Testis (tissue), 2 donors: ENCODE measurements at regions not wholly inside any gene's neighbourhood (a gene's known extent, or its start where the extent isn't known, plus 50 kb on each side); places are given as distances from the start of the nearest gene placed in this dataset.
A peak's percentile ranks its signal among the peaks of the same experiment; 100 is the strongest.

Source experiments
- DNase-seq: peaks from one replicate; pipeline ENCODE4 v3.0.0-alpha.2; 2019
- H3K27ac ChIP-seq, 2 donors: fragments of 200-600 bp; sonication (generic); one replicate each; pipeline ENCODE4 v1.5.1; 2019
- H3K27me3 ChIP-seq: fragments of 200-600 bp; sonication (generic); one replicate; pipeline ENCODE4 v1.5.1; 2019
- H3K36me3 ChIP-seq: fragments of 200-600 bp; sonication (generic); one replicate; pipeline ENCODE4 v1.5.1; 2017; ENCODE audit warnings: low read depth; ENCODE audit errors: missing control alignments
- H3K4me1 ChIP-seq: fragments of 200-600 bp; sonication (generic); one replicate; pipeline ENCODE4 v1.5.1; 2019
- H3K4me3 ChIP-seq, 2 donors: fragments of 200-600 bp; sonication (generic); one replicate each; pipeline ENCODE4 v1.5.1; 2017 to 2019
- H3K9me3 ChIP-seq: fragments of 200-600 bp; sonication (generic); one replicate; pipeline ENCODE4 v1.5.1; 2017
- POLR2A ChIP-seq: fragments of 450-650 bp; IDR thresholded peaks from one replicate; pipeline ENCODE4 v1.6.1; 2017; ENCODE audit warnings: antibody characterized with exemption, mild to moderate bottlenecking, moderate library complexity
- WGBS, 2 donors: methylation state at CpG; one replicate each; pipeline ENCODE4 v1.1.5; 2018; 5-methylcytosine and 5-hydroxymethylcytosine counted together
- intact Hi-C: fragments of 100-400 bp; cut with DNase I; formaldehyde crosslinking; loops from one replicate; pipeline ENCODE4 v1.15.1; 2023; ENCODE audit warnings: low total_unique reads
- TF ChIP-seq, protein P1 (sequence below), 3 experiments: fragments of 450-650 bp in 2 of 3; fragments of 200-600 bp in 1 of 3; sonication (generic) in 1 of 3; IDR thresholded peaks; one replicate each; pipeline ENCODE4 v1.5.1; 2016 to 2019; ENCODE audit warnings: antibody characterized with exemption in 3 of 3, mild to moderate bottlenecking in 2 of 3, moderate library complexity in 1 of 3

DNA sequence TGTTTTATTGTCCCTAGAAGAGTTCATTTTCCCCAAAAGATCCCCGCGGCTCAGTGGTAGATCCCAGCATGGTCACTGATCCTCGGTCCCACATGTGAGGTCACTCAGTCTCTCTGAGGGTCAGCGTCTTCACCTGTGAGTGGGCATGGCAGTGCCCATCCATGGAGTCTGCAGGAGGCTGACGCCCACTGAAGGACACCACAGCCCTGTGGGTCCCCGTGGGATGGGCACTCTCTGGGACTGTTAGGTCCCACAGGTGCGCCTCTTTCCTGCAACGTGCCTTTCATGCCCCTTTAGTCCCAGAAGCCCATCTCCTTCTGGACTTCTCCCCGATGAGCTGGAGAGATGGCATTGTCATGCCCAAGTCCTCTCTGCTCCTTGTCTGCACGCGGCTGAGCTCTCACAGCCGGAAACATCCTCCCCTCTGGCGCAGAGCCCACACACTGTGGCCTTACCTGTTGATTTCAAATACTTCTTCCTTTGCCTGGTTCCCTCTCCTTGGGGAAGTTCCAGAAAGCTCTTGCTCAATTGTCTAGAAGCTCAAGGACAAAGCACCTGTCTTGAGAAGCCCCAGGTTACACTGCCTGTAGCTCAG, 75.9 kb downstream of the PTGR3 start:
- Histone ChIP-seq H3K36me3 (no peaks in the 10 kb centered on the region), H3K27ac (no peak overlapping the region), H3K4me1 (no peaks in the 10 kb centered on the region), H3K27me3 (no peaks in the 10 kb centered on the region), H3K9me3 (no peaks in the 10 kb centered on the region), H3K4me3 (peak overlapping the region in 1 of 2 donors; percentile 34)
- WGBS, 2 donors: 57 to 76% methylated on average over 13 of the region's 13 CpGs
- intact Hi-C loops: no loop called here
- DNase-seq: no peak
- TF ChIP-seq, protein P1, sequence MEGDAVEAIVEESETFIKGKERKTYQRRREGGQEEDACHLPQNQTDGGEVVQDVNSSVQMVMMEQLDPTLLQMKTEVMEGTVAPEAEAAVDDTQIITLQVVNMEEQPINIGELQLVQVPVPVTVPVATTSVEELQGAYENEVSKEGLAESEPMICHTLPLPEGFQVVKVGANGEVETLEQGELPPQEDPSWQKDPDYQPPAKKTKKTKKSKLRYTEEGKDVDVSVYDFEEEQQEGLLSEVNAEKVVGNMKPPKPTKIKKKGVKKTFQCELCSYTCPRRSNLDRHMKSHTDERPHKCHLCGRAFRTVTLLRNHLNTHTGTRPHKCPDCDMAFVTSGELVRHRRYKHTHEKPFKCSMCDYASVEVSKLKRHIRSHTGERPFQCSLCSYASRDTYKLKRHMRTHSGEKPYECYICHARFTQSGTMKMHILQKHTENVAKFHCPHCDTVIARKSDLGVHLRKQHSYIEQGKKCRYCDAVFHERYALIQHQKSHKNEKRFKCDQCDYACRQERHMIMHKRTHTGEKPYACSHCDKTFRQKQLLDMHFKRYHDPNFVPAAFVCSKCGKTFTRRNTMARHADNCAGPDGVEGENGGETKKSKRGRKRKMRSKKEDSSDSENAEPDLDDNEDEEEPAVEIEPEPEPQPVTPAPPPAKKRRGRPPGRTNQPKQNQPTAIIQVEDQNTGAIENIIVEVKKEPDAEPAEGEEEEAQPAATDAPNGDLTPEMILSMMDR (IDR thresholded peaks at IDR 0.05): no peak
- TF ChIP-seq POLR2A: no peak

DNA sequence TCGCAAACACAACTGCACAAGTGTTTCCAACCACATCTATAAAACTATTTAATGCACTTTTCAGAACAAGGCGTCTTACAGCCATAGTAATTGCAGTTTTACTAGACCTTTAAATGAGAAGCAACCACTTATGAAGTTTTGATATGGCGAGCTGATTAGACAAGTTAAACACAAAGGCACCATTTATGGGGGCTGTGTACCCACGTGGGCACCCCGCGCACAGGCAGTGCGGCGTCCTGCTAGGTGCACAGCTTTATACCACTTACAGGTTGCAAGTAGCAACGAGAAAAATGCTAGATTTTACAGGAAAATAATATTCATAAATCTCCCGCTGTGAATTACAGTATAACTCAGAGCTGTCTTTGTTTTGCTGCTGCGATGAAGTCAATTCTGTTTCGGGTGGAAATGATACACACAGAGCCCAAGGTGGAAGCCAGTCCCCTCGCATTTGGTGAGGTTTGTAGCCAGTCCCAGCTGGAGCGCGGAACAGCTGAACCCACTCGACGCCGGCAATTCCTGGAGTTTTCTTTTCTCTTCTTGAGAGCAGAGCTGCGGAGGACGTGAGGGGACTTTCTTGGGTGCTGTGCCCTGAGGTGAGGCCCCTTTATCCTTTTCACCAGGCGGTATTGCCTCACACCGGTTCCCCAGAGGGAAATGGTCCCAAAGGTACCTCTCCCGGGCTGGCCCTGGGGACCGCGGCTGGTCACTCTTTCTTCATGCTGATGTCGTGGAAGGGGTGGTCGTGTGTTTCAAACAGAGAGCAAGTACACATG, 76.7 kb downstream of the PTGR3 start:
- 76 to 80% methylated on average over 27 of the region's 27 CpGs for WGBS, 2 donors
- DNase-seq: no peak
- Histone ChIP-seq H3K27ac (no peak overlapping the region), H3K36me3 (no peaks in the 10 kb centered on the region), H3K4me3 (peak overlapping the region in 1 of 2 donors; percentile 34), H3K4me1 (no peaks in the 10 kb centered on the region), H3K27me3 (no peaks in the 10 kb centered on the region), H3K9me3 (no peaks in the 10 kb centered on the region)
- intact Hi-C loops: no loop called here
- TF ChIP-seq, protein P1 (IDR thresholded peaks at IDR 0.05): no peak
- TF ChIP-seq POLR2A: no peak

GRCh38 chr18:75131381-75132000, 77.4 kb downstream of the PTGR3 start:
- H3K27ac ChIP-seq: no peak overlapping the region
- no peaks in the 10 kb centered on the region for H3K4me1 ChIP-seq
- H3K36me3 ChIP-seq: no peaks in the 10 kb centered on the region
- TF ChIP-seq, protein P1 (IDR thresholded peaks at IDR 0.05): no peak
- no peak for TF ChIP-seq POLR2A
- intact Hi-C loops: no loop called here
- H3K27me3 ChIP-seq: no peaks in the 10 kb centered on the region
- 27 to 31% methylated on average over 19 to 20 of the region's 20 CpGs for WGBS, 2 donors
- peak overlapping the region in 1 of 2 donors; percentile 17 for H3K4me3 ChIP-seq
- no peak for DNase-seq
- no peaks in the 10 kb centered on the region for H3K9me3 ChIP-seq

DNA sequence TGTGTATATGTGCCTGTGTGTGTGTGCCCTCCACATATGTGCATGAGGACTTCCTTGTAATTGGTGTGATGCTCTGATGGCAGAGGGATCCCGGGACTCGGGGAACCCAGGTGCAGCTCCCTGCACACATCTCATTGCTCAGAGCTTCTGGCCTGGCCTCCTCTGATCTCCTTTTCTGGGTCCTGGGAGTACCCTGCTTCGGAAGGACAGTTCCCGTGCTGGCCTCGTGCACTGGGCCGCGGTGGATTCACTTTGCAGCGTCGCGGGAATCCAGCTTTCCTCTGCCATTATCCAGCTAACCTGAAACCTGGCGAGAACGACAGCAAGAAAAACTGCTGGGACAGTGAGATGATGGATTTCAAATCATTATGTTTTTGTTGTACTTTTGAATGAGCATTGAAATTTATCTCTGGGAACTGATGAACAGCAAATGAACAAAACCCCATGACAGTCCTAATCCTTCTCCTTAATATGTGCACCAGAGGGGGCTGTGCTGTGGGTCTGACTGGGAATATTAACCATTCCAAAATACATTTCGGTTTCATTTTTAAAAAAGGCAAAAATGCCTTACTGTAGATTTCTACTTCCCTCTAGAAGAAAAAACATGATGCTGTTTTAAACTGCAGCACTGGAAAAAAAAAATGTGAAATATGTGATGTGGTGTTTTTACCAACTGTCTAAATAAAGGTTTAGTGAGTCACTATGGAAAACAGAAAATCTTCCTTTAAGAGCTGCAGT, 78.2 kb downstream of the PTGR3 start:
- no peaks in the 10 kb centered on the region for H3K27me3 ChIP-seq
- intact Hi-C loops: no loop called here
- H3K27ac ChIP-seq: no peak overlapping the region
- WGBS, 2 donors: 42 to 43% methylated on average over 13 of the region's 13 CpGs
- no peak for DNase-seq
- no peak for TF ChIP-seq POLR2A
- TF ChIP-seq, protein P1 (IDR thresholded peaks at IDR 0.05): peak in 1 of 3 experiments; percentile 16
- H3K4me3 ChIP-seq: peak overlapping the region in 1 of 2 donors; percentile 17
- H3K9me3 ChIP-seq: no peaks in the 10 kb centered on the region
- H3K4me1 ChIP-seq: no peaks in the 10 kb centered on the region
- H3K36me3 ChIP-seq: no peaks in the 10 kb centered on the region
